ENCODE measurements at regions not wholly inside any gene's neighbourhood (a gene's known extent, or its start where the extent isn't known, plus 50 kb on each side); places are given as distances from the start of the nearest gene placed in this dataset.

GRCh38 chr16:73483076-73483791, 435.3 kb upstream of the ZFHX3 start:
- TF ChIP-seq CTCF (IDR thresholded peaks at IDR 0.05; ENCODE audit: low read depth, low read length), result no peak
- Histone ChIP-seq H3K4me1 (no peaks in the 10 kb centered on the region), H3K9me3 (no peaks in the 10 kb centered on the region), H3K4me3 (ENCODE audit: low read depth, low read length) (no peak overlapping the region), H3K27me3 (no peaks in the 10 kb centered on the region), H3K36me3 (no peaks in the 10 kb centered on the region)
- no peak for DNase-seq

GRCh38 chr16:73482310-73482709, 434.4 kb upstream of the ZFHX3 start:
- H3K4me1 ChIP-seq, result no peaks in the 10 kb centered on the region
- no peaks in the 10 kb centered on the region for H3K27me3 ChIP-seq
- no peak for DNase-seq
- no peaks in the 10 kb centered on the region for H3K9me3 ChIP-seq
- no peaks in the 10 kb centered on the region for H3K36me3 ChIP-seq
- H3K4me3 ChIP-seq (ENCODE audit: low read depth, low read length), result no peak overlapping the region
- no peak for TF ChIP-seq CTCF (IDR thresholded peaks at IDR 0.05; ENCODE audit: low read depth, low read length)

GRCh38 chr16:73480381-73480780, 432.5 kb upstream of the ZFHX3 start:
- no peaks in the 10 kb centered on the region for H3K4me1 ChIP-seq
- no peaks in the 10 kb centered on the region for H3K36me3 ChIP-seq
- TF ChIP-seq CTCF (IDR thresholded peaks at IDR 0.05; ENCODE audit: low read depth, low read length), result 0 out of 2 replicates have a peak, but pooled peaks have one; percentile 8
- no peaks in the 10 kb centered on the region for H3K27me3 ChIP-seq
- DNase-seq, result no peak
- H3K9me3 ChIP-seq, result no peaks in the 10 kb centered on the region
- no peak overlapping the region for H3K4me3 ChIP-seq (ENCODE audit: low read depth, low read length)

- Histone ChIP-seq H3K27me3 (no peaks in the 10 kb centered on the region), H3K4me1 (no peaks in the 10 kb centered on the region), H3K36me3 (no peaks in the 10 kb centered on the region), H3K4me3 (ENCODE audit: low read depth, low read length) (no peak overlapping the region), H3K9me3 (no peaks in the 10 kb centered on the region)
- DNase-seq, result no peak
- TF ChIP-seq CTCF (IDR thresholded peaks at IDR 0.05; ENCODE audit: low read depth, low read length), result no peak
Observed at GRCh38 chr16:73473713-73474112, 425.8 kb upstream of the ZFHX3 start.

GRCh38 chr16:73464834-73465233, 416.9 kb upstream of the ZFHX3 start:
- Histone ChIP-seq H3K4me3 (ENCODE audit: low read depth, low read length) (no peak overlapping the region), H3K27me3 (no peaks in the 10 kb centered on the region), H3K36me3 (no peaks in the 10 kb centered on the region), H3K9me3 (no peaks in the 10 kb centered on the region), H3K4me1 (no peaks in the 10 kb centered on the region; the same call in 1 of the 2 replicates)
- TF ChIP-seq CTCF (IDR thresholded peaks at IDR 0.05; ENCODE audit: low read depth, low read length), result no peak
- DNase-seq, result no peak

- Histone ChIP-seq H3K9me3 (no peaks in the 10 kb centered on the region), H3K4me3 (ENCODE audit: low read depth, low read length) (no peak overlapping the region), H3K4me1 (no peaks in the 10 kb centered on the region; the same call in 1 of the 2 replicates), H3K27me3 (no peaks in the 10 kb centered on the region), H3K36me3 (no peaks in the 10 kb centered on the region)
- no peak for DNase-seq
- TF ChIP-seq CTCF (IDR thresholded peaks at IDR 0.05; ENCODE audit: low read depth, low read length), result no peak
Observed at GRCh38 chr16:73459586-73459985, 411.7 kb upstream of the ZFHX3 start.
